SK-N-SH (cell line): ENCODE measurements at regions not wholly inside any gene's neighbourhood (a gene's known extent, or its start where the extent isn't known, plus 50 kb on each side); places are given as distances from the start of the nearest gene placed in this dataset.

Source experiments
- CTCF ChIA-PET: fragments of 300-600, 350-600 bp; formaldehyde crosslinking; extraction: SDS; loops from one replicate; lab custom pipeline; 2021; lab: Yijun Ruan, JAX
- POLR2A ChIA-PET: fragments of 350-600 bp; sonication (Branson Sonifier 250); formaldehyde crosslinking; extraction: SDS; loops from one replicate; lab custom pipeline; 2020; ENCODE audit warnings: antibody characterized with exemption, inconsistent platforms; lab: Yijun Ruan, JAX
- DNase-seq: peaks from one replicate; pipeline ENCODE4 v3.0.0; 2012
- H2AFZ ChIP-seq: fragments of 200-600 bp; sonication (generic); 2 replicates; pipeline ENCODE4 v1.8.1; 2016; ENCODE audit warnings: antibody characterized with exemption, mild to moderate bottlenecking, low read depth
- H3F3A ChIP-seq: fragments of 200-600 bp; sonication (generic); replicated peaks from 2 replicates; pipeline ENCODE3; 2016; ENCODE audit warnings: antibody characterized with exemption, mild to moderate bottlenecking; ENCODE audit not compliant: insufficient read depth
- H3K27ac ChIP-seq, 2 experiments: fragments of 200-500 bp in 1 of 2; fragments of 200-600 bp in 1 of 2; sonication (Bioruptor generic) in 1 of 2; sonication (generic), shearing (Covaris generic) in 1 of 2; 2 replicates each; pipeline versions ENCODE4 v1.5.1 to v1.6.1; 2014 to 2016; ENCODE audit warnings: low read depth in 2 of 2, inconsistent platforms in 1 of 2, low read length in 1 of 2, mild to moderate bottlenecking in 1 of 2, mixed read lengths in 1 of 2
- H3K27me3 ChIP-seq: fragments of 200-600 bp; sonication (generic), shearing (Covaris generic); 2 replicates; pipeline ENCODE4 v1.6.1; 2016; ENCODE audit warnings: mixed run types; ENCODE audit not compliant: insufficient read depth
- H3K36me3 ChIP-seq, 2 experiments: fragments of 200-500 bp in 1 of 2; fragments of 200-600 bp in 1 of 2; sonication (Bioruptor generic) in 1 of 2; sonication (generic) in 1 of 2; replicated peaks in 1 of 2; 2 replicates each; pipeline versions ENCODE3 to v1.5.1; 2014 to 2016; ENCODE audit warnings: low read length in 1 of 2, mild to moderate bottlenecking in 1 of 2; ENCODE audit not compliant: insufficient read depth in 2 of 2, control insufficient read depth in 1 of 2
- H3K4me1 ChIP-seq, 2 experiments: fragments of 200-500 bp in 1 of 2; fragments of 200-600 bp in 1 of 2; sonication (Bioruptor generic) in 1 of 2; sonication (generic), shearing (Covaris generic) in 1 of 2; 2 replicates each; pipeline versions ENCODE4 v1.5.1 to v1.6.1; 2014 to 2016; ENCODE audit warnings: low read depth in 1 of 2, low read length in 1 of 2, mixed run types in 1 of 2; ENCODE audit not compliant: insufficient read depth in 2 of 2, control insufficient read depth in 1 of 2
- H3K4me2 ChIP-seq: fragments of 200-600 bp; sonication (generic), shearing (Covaris generic); 2 replicates; pipeline ENCODE4 v1.6.1; 2017; ENCODE audit warnings: mixed run types
- H3K4me3 ChIP-seq, 2 experiments: fragments of 200-500 bp in 1 of 2; fragments of 200-600 bp in 1 of 2; sonication (Bioruptor generic) in 1 of 2; sonication (generic), shearing (Covaris generic) in 1 of 2; 2 replicates each; pipeline versions ENCODE4 v1.5.1 to v1.8.1; 2014 to 2016; ENCODE audit warnings: low read depth in 2 of 2, inconsistent platforms in 1 of 2, low read length in 1 of 2, mild to moderate bottlenecking in 1 of 2, mixed read lengths in 1 of 2, moderate library complexity in 1 of 2
- H3K79me2 ChIP-seq: fragments of 200-600 bp; sonication (generic); 2 replicates; pipeline ENCODE4 v1.8.1; 2017; ENCODE audit warnings: mild to moderate bottlenecking; ENCODE audit not compliant: insufficient read depth
- H3K9ac ChIP-seq: fragments of 200-600 bp; sonication (generic); 2 replicates; pipeline ENCODE4 v1.6.1; 2017; ENCODE audit warnings: mixed run types
- H3K9me2 ChIP-seq: fragments of 200-600 bp; sonication (generic); 2 replicates; pipeline ENCODE4 v1.6.1; 2017; ENCODE audit warnings: mixed run types
- H3K9me3 ChIP-seq: fragments of 200-600 bp; sonication (generic); 2 replicates; pipeline ENCODE4 v1.6.1; 2017; ENCODE audit warnings: mixed run types, mild to moderate bottlenecking, moderate library complexity
- H4K20me1 ChIP-seq: fragments of 200-600 bp; sonication (generic); 2 replicates; pipeline ENCODE4 v1.6.1; 2017; ENCODE audit warnings: mild to moderate bottlenecking, mixed run types; ENCODE audit not compliant: insufficient read depth
- CHD2 ChIP-seq: fragments of 150-350 bp; IDR thresholded peaks from 2 replicates; pipeline ENCODE4 v1.6.1; 2018; ENCODE audit warnings: low read length; ENCODE audit not compliant: partially characterized antibody
- ELF1 ChIP-seq: IDR thresholded peaks from 2 replicates; pipeline ENCODE4 v1.4.0; 2012
- FOSL2 ChIP-seq: IDR thresholded peaks from 2 replicates; pipeline ENCODE4 v1.4.0; 2012; ENCODE audit warnings: low read depth, mild to moderate bottlenecking, moderate library complexity, borderline replicate concordance
- FOXJ3 ChIP-seq: sonication (generic); formaldehyde crosslinking; IDR thresholded peaks from 2 replicates; pipeline ENCODE4 v1.5.1; 2020; ENCODE audit warnings: mild to moderate bottlenecking, missing genetic modification reagents
- FOXM1 ChIP-seq: IDR thresholded peaks from 2 replicates; pipeline ENCODE4 v1.4.0; 2012; ENCODE audit warnings: low read depth, mild to moderate bottlenecking
- GABPA ChIP-seq: IDR thresholded peaks from 2 replicates; pipeline ENCODE4 v1.4.0; 2012; ENCODE audit warnings: low read depth, mild to moderate bottlenecking
- GATA2 ChIP-seq: sonication (generic); formaldehyde crosslinking; IDR thresholded peaks from 2 replicates; pipeline ENCODE4 v1.5.0; 2020; ENCODE audit warnings: mild to moderate bottlenecking, missing genetic modification reagents
- MXI1 ChIP-seq: IDR thresholded peaks from 2 replicates; pipeline ENCODE4 v1.6.1; 2012; ENCODE audit warnings: mild to moderate bottlenecking, low read depth, low read length, improper control_type of control experiment
- NFIC ChIP-seq: IDR thresholded peaks from 2 replicates; pipeline ENCODE4 v1.4.0; 2012; ENCODE audit warnings: borderline replicate concordance
- NRF1 ChIP-seq: IDR thresholded peaks from 2 replicates; pipeline ENCODE4 v1.6.1; 2012; ENCODE audit warnings: low read depth, mild to moderate bottlenecking, low read length
- POLR2AphosphoS5 ChIP-seq: IDR thresholded peaks from 2 replicates; pipeline ENCODE4 v1.6.1; 2012; ENCODE audit warnings: low read depth, low read length
- RAD21 ChIP-seq: IDR thresholded peaks from 2 replicates; pipeline ENCODE4 v1.6.1; 2012; ENCODE audit warnings: mild to moderate bottlenecking, low read length
- RFX5 ChIP-seq: IDR thresholded peaks from 2 replicates; pipeline ENCODE4 v1.6.1; 2012; ENCODE audit warnings: mild to moderate bottlenecking, improper control_type of control experiment, low read length
- SIN3A ChIP-seq: IDR thresholded peaks from 2 replicates; pipeline ENCODE4 v1.6.1; 2012; ENCODE audit warnings: low read depth, mild to moderate bottlenecking, low read length, moderate library complexity, borderline replicate concordance
- SMC3 ChIP-seq: IDR thresholded peaks from 2 replicates; pipeline ENCODE4 v1.6.1; 2012; ENCODE audit warnings: low read depth, low read length, improper control_type of control experiment
- TCF12 ChIP-seq: IDR thresholded peaks from 2 replicates; pipeline ENCODE4 v1.4.0; 2012
- TEAD4 ChIP-seq: IDR thresholded peaks from 2 replicates; pipeline ENCODE4 v1.4.0; 2012; ENCODE audit warnings: mild to moderate bottlenecking, borderline replicate concordance; ENCODE audit not compliant: insufficient read depth
- WGBS: methylation state at CpG from one replicate; pipeline ENCODE4 v1.1.6; 2017; ENCODE audit warnings: low lambda C conversion rate; 5-methylcytosine and 5-hydroxymethylcytosine counted together
- TF ChIP-seq, protein P1 (sequence below): fragments of 200-600 bp; sonication (generic); IDR thresholded peaks from 2 replicates; pipeline ENCODE4 v1.6.1; 2017; ENCODE audit warnings: antibody characterized with exemption, mild to moderate bottlenecking, moderate library complexity
- TF ChIP-seq, protein P2 (sequence below): fragments of 150-350 bp; IDR thresholded peaks from 2 replicates; pipeline ENCODE4 v1.6.1; 2017; ENCODE audit warnings: antibody characterized with exemption, low read length, low read depth, borderline replicate concordance
- TF ChIP-seq, protein P3 (sequence below): fragments of 150-350 bp; IDR thresholded peaks from 2 replicates; pipeline ENCODE4 v1.6.1; 2016; ENCODE audit warnings: mild to moderate bottlenecking, low read depth, low read length

GRCh38 chr5:91491229-91491628, 108.1 kb upstream of the ARRDC3 start:
- Histone ChIP-seq H3K36me3 (no peaks in the 10 kb centered on the region), H3K4me2 (no peak overlapping the region), H3K27me3 (no peaks in the 10 kb centered on the region), H3K9ac (no peak overlapping the region), H3K9me3 (0 out of 2 replicates have a peak, but pooled peaks cover 3% of the 10 kb centered on the region), H3K4me3 (no peak overlapping the region), H3K4me1 (no peaks in the 10 kb centered on the region), H3K79me2 (no peaks in the 10 kb centered on the region), H4K20me1 (no peaks in the 10 kb centered on the region), H3K27ac (no peak overlapping the region), H2AFZ (no peak overlapping the region), H3K9me2 (no peaks in the 10 kb centered on the region), H3F3A (no peaks in the 10 kb centered on the region)
- ChIA-PET CTCF (interaction anchor here (0.8 to 1.3 kb wide), 2 partner anchors 8 to 9 kb away, joined by 3 to 4 read pairs; no protein-coding TSS in a partner anchor), POLR2A (no interaction called here)
- no peak for DNase-seq
- TF ChIP-seq RAD21 (no peak), FOXJ3 (CRISPR knock-in tag) (no peak), SIN3A (no peak), POLR2AphosphoS5 (no peak), GATA2 (CRISPR knock-in tag) (no peak), CHD2 (no peak), RFX5 (no peak)
- 64% methylated on average over 2 of the region's 2 CpGs for WGBS

GRCh38 chr5:91490316-91490715, 107.2 kb upstream of the ARRDC3 start:
- no peaks in the 10 kb centered on the region for H3K79me2 ChIP-seq
- H3K4me1 ChIP-seq, result no peaks in the 10 kb centered on the region
- ChIA-PET CTCF (interaction anchor here (1.1 kb wide), 1 partner anchor 10 kb away, joined by 4 read pairs; no protein-coding TSS in a partner anchor), POLR2A (no interaction called here)
- H3K27me3 ChIP-seq, result no peaks in the 10 kb centered on the region
- no peaks in the 10 kb centered on the region for H3K36me3 ChIP-seq
- H3K27ac ChIP-seq, result no peak overlapping the region
- no peak for DNase-seq
- H3K4me2 ChIP-seq, result no peak overlapping the region
- H3F3A ChIP-seq, result no peaks in the 10 kb centered on the region
- H3K9me2 ChIP-seq, result no peaks in the 10 kb centered on the region
- 0 out of 2 replicates have a peak, but pooled peaks cover 3% of the 10 kb centered on the region for H3K9me3 ChIP-seq
- H3K4me3 ChIP-seq, result no peak overlapping the region
- H4K20me1 ChIP-seq, result no peaks in the 10 kb centered on the region
- 72% methylated on average over 3 of the region's 3 CpGs for WGBS
- no peak overlapping the region for H3K9ac ChIP-seq
- no peak for TF ChIP-seq SIN3A
- TF ChIP-seq ELF1, result no peak
- no peak for TF ChIP-seq TEAD4
- no peak for TF ChIP-seq POLR2AphosphoS5
- no peak for TF ChIP-seq NRF1
- no peak for TF ChIP-seq GABPA
- no peak for TF ChIP-seq FOSL2
- TF ChIP-seq, protein P1, sequence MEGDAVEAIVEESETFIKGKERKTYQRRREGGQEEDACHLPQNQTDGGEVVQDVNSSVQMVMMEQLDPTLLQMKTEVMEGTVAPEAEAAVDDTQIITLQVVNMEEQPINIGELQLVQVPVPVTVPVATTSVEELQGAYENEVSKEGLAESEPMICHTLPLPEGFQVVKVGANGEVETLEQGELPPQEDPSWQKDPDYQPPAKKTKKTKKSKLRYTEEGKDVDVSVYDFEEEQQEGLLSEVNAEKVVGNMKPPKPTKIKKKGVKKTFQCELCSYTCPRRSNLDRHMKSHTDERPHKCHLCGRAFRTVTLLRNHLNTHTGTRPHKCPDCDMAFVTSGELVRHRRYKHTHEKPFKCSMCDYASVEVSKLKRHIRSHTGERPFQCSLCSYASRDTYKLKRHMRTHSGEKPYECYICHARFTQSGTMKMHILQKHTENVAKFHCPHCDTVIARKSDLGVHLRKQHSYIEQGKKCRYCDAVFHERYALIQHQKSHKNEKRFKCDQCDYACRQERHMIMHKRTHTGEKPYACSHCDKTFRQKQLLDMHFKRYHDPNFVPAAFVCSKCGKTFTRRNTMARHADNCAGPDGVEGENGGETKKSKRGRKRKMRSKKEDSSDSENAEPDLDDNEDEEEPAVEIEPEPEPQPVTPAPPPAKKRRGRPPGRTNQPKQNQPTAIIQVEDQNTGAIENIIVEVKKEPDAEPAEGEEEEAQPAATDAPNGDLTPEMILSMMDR, result no peak
- no peak for TF ChIP-seq FOXM1
- no peak for TF ChIP-seq NFIC
- TF ChIP-seq, protein P2, sequence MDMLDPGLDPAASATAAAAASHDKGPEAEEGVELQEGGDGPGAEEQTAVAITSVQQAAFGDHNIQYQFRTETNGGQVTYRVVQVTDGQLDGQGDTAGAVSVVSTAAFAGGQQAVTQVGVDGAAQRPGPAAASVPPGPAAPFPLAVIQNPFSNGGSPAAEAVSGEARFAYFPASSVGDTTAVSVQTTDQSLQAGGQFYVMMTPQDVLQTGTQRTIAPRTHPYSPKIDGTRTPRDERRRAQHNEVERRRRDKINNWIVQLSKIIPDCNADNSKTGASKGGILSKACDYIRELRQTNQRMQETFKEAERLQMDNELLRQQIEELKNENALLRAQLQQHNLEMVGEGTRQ, result no peak
- TF ChIP-seq SMC3, result no peak
- no peak for TF ChIP-seq TCF12
- TF ChIP-seq, protein P3, sequence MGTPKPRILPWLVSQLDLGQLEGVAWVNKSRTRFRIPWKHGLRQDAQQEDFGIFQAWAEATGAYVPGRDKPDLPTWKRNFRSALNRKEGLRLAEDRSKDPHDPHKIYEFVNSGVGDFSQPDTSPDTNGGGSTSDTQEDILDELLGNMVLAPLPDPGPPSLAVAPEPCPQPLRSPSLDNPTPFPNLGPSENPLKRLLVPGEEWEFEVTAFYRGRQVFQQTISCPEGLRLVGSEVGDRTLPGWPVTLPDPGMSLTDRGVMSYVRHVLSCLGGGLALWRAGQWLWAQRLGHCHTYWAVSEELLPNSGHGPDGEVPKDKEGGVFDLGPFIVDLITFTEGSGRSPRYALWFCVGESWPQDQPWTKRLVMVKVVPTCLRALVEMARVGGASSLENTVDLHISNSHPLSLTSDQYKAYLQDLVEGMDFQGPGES, result no peak
- no peak for TF ChIP-seq MXI1
- TF ChIP-seq GATA2 (CRISPR knock-in tag), result no peak
- no peak overlapping the region for H2AFZ ChIP-seq
